NOMO-1 treated with DMSO at 0.1 percent for 48 hours (cell line): ENCODE measurements at regions not wholly inside any gene's neighbourhood (a gene's known extent, or its start where the extent isn't known, plus 50 kb on each side); places are given as distances from the start of the nearest gene placed in this dataset.

ENCODE experiments used
- DNase-seq: peaks from one replicate; lab custom pipeline; 2025; ENCODE audit not compliant: unreplicated experiment; lab: John Stamatoyannopoulos, UW

- no peak for DNase-seq
These were observed 260.5 kb downstream of the CCDC85A start for GRCh38 chr2:56444339-56444738.

DNA sequence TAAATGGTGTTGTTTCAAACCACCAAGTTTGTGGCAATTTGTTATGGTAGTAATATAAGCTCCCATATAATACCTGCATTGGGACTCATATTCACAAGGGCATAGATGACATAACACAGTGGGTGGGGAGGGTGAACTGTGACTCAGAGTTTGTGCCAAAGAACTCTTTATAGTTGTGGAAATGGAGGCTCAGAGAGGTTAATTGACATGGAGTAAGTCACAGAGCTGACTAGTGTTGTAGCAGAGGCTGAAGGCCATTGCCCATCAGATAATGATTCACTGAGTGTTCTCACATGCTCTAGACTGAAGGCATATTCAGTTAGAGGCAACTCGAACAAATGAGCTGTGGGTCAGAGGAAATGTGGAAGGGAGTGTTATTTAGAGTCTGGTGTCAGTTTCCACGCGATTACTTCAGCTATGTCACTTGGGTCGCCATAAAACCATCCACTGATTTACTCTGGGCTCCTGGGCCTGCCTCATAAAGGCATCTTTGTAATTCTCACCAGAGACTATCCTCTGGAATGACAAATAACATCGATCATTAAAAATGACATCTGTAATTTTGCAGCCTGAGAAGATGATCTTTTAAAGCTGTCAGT, 264.7 kb downstream of the CCDC85A start:
- no peak for DNase-seq

- DNase-seq = no peak
These were observed 265.2 kb downstream of the CCDC85A start for GRCh38 chr2:56449002-56449431.

DNA sequence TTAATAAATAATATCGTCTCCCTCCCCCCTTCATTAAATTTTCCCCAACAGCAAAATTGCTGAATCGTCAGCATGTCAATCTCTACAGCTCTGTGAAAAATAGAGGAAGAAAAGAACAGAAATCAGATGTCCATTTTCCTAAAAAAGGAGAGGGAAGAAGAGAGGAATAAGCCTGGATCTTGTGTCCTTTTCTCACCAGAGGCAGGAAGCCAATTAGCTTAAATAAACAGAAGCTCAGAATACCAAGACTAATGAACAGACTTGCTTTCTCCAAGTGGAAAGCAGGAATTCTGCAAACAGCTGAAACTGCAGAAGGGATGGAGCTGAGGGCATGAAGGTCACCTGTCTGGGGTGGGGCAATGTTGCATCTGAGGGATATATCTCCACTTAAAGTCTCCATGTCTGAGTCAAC, 265.7 kb downstream of the CCDC85A start:
- DNase-seq = no peak

DNA sequence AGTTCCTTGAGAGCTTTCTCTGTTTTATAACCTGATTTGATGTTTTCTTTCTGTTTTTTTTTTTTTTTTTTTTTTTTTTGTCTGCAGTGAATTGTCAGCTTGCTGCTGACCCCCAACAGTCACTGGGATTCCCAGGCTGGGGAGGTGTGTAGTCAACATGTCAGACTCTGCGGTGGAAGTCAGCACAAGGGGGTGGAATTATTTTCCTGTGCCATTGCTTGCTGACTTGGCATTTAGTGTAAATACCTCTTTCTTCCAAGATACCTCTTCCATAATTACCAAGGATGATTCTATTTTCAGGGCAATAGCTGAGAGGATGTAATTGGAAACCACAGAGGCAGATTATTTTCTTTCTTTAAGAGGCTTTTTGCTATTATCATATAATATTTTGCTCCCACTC, 266.3 kb downstream of the CCDC85A start:
- DNase-seq = no peak

DNA sequence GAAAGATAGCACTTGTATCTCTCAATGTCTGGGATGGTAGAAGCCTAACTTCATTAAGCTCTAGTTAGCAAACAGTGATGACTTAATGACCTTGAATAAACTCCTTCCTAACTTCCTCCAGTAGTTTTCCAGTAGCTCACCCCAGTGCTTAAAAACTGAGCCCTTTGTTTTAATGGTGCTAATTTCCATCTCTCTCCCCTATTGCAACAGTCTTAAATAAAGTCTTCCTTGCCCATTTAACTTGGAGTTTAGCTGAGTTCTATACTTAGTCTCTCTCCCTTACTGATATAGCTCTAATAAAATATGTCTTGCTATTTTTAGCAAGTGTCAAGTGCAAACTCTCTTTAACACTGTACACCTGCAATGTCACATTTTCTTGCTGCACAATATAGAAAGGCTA, 267.0 kb downstream of the CCDC85A start:
- no peak for DNase-seq

DNA sequence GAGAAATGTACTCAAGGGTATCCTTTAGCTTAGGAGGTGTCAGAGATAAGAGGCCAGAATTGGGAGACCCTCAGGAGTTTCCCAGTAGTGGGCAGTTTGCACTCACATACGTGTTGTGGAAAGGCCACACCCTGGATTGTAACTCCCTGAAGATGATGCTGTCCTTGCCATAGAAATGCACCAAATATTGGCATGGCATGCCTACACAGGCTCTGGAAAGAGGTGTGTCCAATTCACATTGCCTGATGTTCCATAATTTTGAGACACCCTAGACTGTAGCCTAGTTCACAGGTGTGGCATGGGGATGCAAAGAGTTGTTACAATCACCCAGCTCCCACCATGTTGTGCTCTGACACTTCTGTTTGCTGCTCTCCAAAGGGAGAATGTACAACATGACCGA, 271.9 kb downstream of the CCDC85A start:
- no peak for DNase-seq

DNA sequence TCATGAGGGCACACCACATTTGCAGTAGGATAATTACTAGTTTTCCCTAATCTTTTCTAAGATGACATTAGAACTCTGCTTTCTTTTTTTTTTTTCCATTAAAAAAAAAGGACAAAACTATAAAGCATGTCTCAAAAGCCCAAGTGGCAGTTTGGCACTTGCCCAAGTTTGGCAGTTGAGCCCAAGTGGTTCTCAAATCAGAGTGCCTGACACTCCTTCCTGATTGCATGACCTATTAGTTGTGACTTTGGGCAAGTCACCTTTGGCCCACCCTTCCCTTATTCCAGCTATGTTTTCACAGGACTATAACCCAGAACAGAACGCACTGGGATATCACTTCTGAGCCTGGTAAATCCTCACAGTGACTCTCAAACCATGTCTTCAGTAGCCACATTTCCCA, 273.0 kb downstream of the CCDC85A start:
- DNase-seq = no peak

DNA sequence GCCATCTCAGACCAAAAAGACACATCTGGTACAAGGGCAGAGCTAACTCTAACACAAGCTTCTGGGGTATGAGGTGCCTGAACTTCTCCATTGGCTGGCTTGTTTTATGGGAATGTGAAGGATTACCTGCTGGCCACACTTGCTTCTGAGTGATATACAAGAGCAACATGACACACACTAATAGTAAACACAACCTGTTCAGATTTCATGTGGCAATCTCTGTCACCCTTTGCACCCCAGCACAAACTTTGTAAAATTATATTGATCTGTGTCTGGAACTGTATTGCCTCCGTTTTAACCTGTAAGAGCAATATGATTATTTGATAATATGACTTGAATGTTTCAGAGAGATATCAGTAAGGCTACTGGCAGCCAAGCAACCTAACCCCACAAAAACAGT, 276.7 kb downstream of the CCDC85A start:
- DNase-seq = no peak

GRCh38 chr2:56464066-56464465, 280.3 kb downstream of the CCDC85A start:
- DNase-seq = no peak

DNA sequence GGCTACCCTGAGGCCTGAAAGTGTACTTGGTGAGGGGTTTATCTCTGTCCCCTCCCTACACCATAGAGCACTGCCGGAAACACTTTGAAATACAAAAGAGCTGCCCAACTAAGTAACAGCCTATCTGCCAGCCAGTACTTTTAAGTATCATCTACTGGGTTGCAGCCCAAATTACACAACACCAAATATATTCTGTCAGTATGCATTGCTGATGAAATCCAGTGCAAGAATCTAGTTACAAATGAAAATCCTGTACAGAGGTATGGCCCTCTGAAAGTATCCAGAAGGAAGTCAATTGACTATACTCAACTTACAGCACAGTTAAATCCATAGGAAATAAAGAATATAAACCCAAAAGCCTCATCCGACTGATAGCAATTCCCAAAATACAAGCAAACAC, 280.8 kb downstream of the CCDC85A start:
- no peak for DNase-seq

DNA sequence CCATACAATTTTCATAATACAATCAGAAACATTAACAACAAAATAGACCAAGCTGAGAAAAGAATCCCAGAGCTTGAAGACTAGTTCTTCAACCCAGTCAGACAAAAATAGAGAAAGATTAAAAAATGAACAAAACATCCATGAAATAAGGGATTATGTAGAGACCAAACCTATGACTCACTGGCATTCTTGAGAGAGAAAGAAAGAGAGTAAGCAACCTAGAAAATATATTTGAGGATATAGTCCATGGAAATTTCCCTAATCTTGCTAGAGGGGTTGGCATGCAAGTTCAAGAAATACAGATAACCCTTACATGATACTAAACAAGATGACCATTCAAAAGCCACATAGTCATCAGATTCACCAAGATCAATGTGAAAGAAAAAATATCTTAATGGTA, 281.7 kb downstream of the CCDC85A start:
- no peak for DNase-seq

- DNase-seq = no peak
These were observed 289.7 kb downstream of the CCDC85A start for GRCh38 chr2:56473524-56473923.

DNA sequence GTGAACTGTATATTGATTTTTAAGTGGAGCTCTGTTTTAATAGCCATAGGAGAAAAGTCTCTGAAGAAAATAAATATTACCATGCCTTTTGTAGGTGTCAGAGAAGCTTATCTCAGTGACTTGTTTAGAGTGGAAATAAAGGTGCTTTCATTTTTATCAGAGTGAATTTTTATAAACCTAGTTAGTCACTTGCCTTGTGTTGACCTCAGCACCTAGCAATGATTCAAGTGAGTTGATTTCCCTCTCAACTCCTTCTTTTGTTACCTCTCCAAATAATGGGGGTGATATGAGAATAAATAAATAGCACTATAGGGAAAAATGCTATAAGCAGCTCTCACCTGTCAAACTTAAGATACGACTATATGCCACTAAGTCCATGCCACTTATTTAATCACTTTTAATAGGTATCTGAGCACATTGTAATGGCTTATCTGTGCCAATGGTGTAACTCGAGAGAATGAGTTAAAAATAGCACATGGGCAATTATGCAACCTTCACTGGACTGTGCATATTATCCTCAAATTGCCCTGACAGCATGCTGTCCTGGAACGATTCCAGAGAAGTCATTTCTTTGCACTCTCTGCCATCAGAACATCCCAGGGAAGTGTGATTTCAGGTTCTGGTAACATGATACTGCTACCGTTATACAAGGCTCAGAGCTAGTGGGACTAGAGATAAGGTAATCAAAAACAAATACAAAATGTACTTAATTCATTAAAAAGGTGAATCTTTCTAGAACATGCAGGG, 290.8 kb downstream of the CCDC85A start:
- DNase-seq = no peak

GRCh38 chr2:56475191-56475590, 291.4 kb downstream of the CCDC85A start:
- DNase-seq = no peak

- DNase-seq = no peak
These were observed 292.8 kb downstream of the CCDC85A start for GRCh38 chr2:56476509-56477071.

DNA sequence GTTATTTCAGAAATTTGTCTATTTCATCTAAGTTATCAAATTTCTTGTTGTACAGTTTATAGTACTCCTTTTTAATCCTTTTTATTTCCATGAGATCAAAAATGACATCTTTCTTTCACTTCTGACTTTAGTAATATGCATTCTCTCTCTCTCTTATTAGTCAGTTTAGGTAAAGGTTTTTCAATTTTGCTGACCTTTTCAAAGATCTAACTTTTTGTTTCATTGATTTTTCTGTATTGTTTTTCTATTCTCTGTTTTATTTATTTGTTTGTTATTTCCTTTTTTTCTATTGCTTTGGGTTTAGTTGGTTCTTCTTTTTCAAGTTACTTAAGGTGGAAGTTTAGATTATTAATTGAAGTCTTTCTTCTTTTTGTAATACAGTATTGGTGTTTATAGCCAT, 294.2 kb downstream of the CCDC85A start:
- no peak for DNase-seq

DNA sequence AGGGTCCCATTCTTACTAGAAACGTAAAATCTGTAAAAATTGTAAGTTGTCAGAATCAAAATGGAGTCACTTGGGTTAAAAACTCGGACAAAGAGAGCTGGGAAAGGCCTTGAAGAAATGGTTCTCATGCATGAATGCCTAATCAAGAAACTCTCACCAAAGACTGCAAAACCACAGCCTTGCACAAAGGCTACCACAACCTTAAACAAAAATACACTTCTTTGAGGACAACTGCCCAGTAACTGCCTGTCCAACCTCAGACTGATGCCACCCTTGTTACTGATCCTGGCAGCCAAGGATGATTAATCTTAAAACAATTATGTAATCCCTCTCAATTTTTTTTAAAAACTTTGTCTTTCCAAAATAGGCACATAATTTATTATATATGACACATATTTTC, 299.3 kb downstream of the CCDC85A start:
- no peak for DNase-seq

GRCh38 chr2:56484906-56485305, 301.1 kb downstream of the CCDC85A start:
- DNase-seq = no peak

- DNase-seq = no peak
These were observed 316.5 kb downstream of the CCDC85A start for GRCh38 chr2:56500317-56500716.

DNA sequence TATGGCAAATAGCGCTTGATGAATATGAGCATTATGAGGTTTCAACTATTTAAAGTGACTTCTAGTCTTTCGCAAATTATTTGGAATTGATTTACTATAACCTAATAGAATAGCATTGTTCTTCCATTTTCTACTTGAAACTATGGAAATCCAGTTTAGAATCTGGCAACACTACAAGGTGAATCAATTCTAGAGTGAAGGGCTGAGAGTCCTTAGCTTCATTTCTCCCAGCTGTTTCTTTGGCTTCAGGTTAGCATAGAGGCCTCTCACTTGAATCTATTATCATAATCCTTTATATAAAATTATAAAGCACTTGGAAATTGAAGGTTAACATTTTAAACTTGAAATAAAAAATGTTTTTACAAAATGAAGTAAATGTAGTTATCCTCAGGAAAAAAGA, 318.8 kb downstream of the CCDC85A start:
- no peak for DNase-seq

GRCh38 chr2:56505885-56506284, 322.1 kb downstream of the CCDC85A start:
- no peak for DNase-seq

GRCh38 chr2:56508662-56509061, 324.9 kb downstream of the CCDC85A start:
- DNase-seq = no peak
